AG04450 (cell line): ENCODE measurements at regions not wholly inside any gene's neighbourhood (a gene's known extent, or its start where the extent isn't known, plus 50 kb on each side); places are given as distances from the start of the nearest gene placed in this dataset.

Experiments
- CTCF ChIA-PET: fragments of 300-600, 350-600 bp; formaldehyde crosslinking; extraction: SDS; loops from one replicate; lab custom pipeline; 2022; ENCODE audit warnings: antibody characterized with exemption, inconsistent platforms; lab: Charles Lee
- POLR2A ChIA-PET: fragments of 350-600 bp; formaldehyde crosslinking; extraction: SDS; loops from one replicate; lab custom pipeline; 2021; ENCODE audit warnings: antibody characterized with exemption, inconsistent platforms; lab: Yijun Ruan, JAX
- DNase-seq: peaks from one replicate; pipeline ENCODE4 v3.0.0-alpha.2; 2011; ENCODE audit warnings: low read depth, low spot score
- H3K27ac ChIP-seq: one replicate; pipeline ENCODE4 v1.5.1; 2012; ENCODE audit warnings: low read depth, low read length, control low read depth
- H3K27me3 ChIP-seq: one replicate; pipeline ENCODE4 v1.6.0; 2012; ENCODE audit warnings: low read length; ENCODE audit not compliant: control insufficient read depth, insufficient read depth
- H3K4me3 ChIP-seq: 2 replicates; pipeline ENCODE4 v1.5.1; 2011; ENCODE audit warnings: mild to moderate bottlenecking, low read depth, low read length, control low read depth
- H3K9me3 ChIP-seq: 2 replicates; pipeline ENCODE4 v1.5.1; 2012; ENCODE audit warnings: low read length; ENCODE audit not compliant: control insufficient read depth, insufficient read depth
- TF ChIP-seq, protein P1 (sequence below): IDR thresholded peaks from 2 replicates; pipeline ENCODE4 v1.5.1; 2011; ENCODE audit warnings: low read depth, low read length, control low read depth, inconsistent platforms

DNA sequence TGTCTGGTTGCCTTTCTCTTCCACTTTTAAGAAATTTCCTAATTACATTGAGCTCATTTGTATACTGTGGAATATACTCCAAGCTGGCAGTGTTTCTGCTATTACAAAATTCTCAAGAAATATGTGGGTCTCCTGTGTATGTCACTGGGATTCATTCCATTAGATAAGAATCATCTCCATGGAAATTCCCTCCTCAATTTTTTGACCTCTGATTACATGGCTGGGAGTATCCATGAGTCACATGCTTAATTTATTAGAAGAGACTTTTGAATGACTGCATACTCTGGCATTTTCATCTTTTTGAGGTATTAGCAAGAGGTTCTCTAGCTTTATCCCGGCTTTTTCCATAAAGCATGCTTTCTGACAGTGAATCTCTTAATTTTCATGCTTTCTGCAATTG is 665.5 kb upstream of the CNTNAP5 start:
- POLR2A ChIA-PET = no interaction called here
- no peak overlapping the region for H3K27ac ChIP-seq
- DNase-seq = no peak
- CTCF ChIA-PET = no interaction called here
- no peak overlapping the region for H3K4me3 ChIP-seq
- no peaks in the 10 kb centered on the region for H3K27me3 ChIP-seq
- TF ChIP-seq, protein P1, sequence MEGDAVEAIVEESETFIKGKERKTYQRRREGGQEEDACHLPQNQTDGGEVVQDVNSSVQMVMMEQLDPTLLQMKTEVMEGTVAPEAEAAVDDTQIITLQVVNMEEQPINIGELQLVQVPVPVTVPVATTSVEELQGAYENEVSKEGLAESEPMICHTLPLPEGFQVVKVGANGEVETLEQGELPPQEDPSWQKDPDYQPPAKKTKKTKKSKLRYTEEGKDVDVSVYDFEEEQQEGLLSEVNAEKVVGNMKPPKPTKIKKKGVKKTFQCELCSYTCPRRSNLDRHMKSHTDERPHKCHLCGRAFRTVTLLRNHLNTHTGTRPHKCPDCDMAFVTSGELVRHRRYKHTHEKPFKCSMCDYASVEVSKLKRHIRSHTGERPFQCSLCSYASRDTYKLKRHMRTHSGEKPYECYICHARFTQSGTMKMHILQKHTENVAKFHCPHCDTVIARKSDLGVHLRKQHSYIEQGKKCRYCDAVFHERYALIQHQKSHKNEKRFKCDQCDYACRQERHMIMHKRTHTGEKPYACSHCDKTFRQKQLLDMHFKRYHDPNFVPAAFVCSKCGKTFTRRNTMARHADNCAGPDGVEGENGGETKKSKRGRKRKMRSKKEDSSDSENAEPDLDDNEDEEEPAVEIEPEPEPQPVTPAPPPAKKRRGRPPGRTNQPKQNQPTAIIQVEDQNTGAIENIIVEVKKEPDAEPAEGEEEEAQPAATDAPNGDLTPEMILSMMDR = no peak
- no peaks in the 10 kb centered on the region; the same call in 1 of the 2 replicates for H3K9me3 ChIP-seq

DNA sequence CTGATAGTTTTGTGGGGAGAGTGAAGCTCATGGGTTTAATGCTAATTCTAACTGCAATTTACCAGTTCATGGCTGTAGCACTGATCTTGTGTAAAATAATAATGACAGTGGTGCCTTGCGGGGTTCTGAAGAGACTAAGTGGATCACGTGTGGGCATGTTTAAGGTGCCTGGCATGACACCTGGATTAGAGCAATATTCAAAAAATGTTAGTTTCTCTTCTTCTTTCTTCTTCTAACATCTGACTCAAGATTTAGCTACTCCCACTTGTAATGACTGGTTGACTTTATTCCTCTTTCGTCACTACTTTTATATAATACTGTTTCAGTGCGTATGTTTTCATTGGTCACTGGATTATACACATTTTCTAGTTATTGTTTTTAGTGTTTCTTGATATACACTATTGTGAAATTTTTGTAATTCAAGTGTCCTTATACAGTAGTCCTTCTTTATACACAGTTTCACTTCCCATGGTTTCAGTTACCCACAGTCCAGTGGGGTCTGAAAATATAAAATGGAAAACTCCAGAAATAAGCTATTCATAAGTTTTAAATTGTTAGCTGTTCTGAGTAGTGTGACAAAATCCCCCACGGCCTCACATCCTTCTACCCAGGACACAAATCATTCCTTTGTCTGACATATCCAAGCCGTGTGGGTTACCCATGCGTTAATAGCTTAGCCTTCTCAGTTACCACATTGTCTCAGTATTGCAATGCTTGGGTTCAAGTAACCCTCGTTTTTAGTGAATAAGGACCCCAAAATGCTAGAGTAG is 662.2 kb upstream of the CNTNAP5 start:
- no peak for DNase-seq
- H3K27me3 ChIP-seq = no peaks in the 10 kb centered on the region
- H3K4me3 ChIP-seq = no peak overlapping the region
- TF ChIP-seq, protein P1 = no peak
- H3K9me3 ChIP-seq = no peaks in the 10 kb centered on the region
- ChIA-PET POLR2A (no interaction called here), CTCF (no interaction called here)
- no peak overlapping the region for H3K27ac ChIP-seq

DNA sequence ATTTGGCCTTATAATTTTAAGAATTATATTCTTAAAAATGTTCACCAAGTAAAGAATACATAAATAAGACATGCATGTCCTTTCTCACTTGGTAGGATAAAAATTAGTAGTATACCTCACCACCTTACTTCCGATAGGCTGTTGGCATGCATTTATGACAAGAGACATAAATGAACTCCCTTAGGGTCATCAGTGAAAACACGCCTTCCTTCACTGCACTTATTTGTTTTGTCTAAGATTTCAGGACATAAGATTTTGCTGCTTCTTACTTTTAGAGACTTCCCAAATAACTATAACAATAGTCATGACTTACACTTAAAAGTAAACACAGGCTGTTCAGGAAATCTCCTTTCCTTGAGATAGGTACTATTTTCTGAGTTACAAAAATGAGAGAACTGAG is 661.3 kb upstream of the CNTNAP5 start:
- no peak for DNase-seq
- H3K27ac ChIP-seq = no peak overlapping the region
- H3K4me3 ChIP-seq = no peak overlapping the region
- ChIA-PET POLR2A (no interaction called here), CTCF (no interaction called here)
- TF ChIP-seq, protein P1 = no peak
- no peaks in the 10 kb centered on the region for H3K9me3 ChIP-seq
- H3K27me3 ChIP-seq = no peaks in the 10 kb centered on the region

DNA sequence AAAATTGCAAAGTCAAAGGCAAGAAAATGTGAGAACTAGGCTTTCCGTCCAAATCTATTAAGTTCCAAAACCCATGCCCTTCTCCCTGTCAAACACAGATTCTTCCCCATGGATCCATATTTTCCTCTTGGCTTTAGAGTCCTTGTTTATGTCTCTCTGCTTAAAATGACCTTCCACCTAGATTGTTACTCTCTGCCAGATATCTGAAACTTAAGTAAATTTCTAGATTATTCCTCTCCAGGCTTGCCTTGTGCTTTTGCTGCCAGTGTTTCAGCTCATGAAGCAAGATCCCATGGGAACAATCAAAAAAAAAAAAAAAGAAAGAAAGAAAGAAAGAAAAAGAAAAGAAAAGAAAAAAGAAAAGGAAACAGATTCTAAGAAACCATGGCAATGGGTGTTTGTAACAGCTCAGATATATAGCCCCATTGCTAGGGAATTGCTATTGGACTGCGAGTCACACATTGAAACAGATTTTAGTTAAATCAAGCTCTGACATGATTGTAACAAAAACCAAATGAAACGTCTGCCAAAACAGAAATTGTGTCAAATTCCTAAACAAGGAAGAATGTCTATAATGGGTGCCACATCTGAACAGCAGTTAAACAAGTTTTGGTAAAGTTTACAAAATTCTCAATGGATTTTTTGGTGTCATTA is 660.7 kb upstream of the CNTNAP5 start:
- no peak for DNase-seq
- Histone ChIP-seq H3K4me3 (no peak overlapping the region), H3K27ac (no peak overlapping the region), H3K9me3 (no peaks in the 10 kb centered on the region), H3K27me3 (no peaks in the 10 kb centered on the region)
- ChIA-PET POLR2A (no interaction called here), CTCF (interaction anchor here (0.5 kb wide), 1 partner anchor 1443 kb away, joined by 5 read pairs; no protein-coding TSS in a partner anchor)
- TF ChIP-seq, protein P1 = no peak

DNA sequence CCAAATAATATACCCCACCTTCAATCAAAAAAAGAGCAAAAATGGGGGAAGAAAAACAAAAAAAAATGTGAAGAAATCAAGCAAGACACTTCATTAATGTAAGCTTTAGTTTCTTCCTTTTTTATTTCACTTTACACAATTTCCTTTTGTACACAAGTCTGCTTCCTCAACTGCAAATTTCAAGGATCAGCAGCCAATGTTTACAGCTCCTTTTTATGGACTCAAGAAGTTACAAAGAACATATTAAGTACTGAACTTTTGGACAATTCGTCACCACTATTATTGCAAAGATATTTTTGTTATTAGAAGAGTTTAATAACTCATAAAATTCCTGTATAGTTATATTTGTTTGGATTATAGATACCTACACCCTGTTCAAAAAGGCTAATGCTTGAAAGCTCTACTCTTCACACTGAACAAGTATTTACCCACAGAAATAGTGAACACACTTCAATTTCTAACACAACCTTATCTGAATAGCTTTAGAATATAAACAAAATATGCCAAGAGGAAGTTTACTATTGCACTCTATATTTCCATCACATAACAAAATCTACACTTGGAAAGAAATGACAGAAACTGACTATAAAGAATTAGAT is 658.7 kb upstream of the CNTNAP5 start:
- no peak for DNase-seq
- no peak overlapping the region for H3K4me3 ChIP-seq
- ChIA-PET POLR2A (no interaction called here), CTCF (no interaction called here)
- no peak overlapping the region for H3K27ac ChIP-seq
- TF ChIP-seq, protein P1 = no peak
- H3K9me3 ChIP-seq = no peaks in the 10 kb centered on the region
- no peaks in the 10 kb centered on the region for H3K27me3 ChIP-seq
